ENCODE measurements at regions not wholly inside any gene's neighbourhood (a gene's known extent, or its start where the extent isn't known, plus 50 kb on each side); places are given as distances from the start of the nearest gene placed in this dataset.

- TF ChIP-seq CTCF (conservative IDR thresholded peaks at IDR 0.05; ENCODE audit: low read length) (no peak), EZH2phosphoT487 (IDR thresholded peaks at IDR 0.05; ENCODE audit: borderline replicate concordance) (no peak)
Observed at GRCh38 chr11:104442321-104442720, 278.4 kb upstream of the PDGFD start.

Measured in Loucy (cell line).